ENCODE measurements at regions not wholly inside any gene's neighbourhood (a gene's known extent, or its start where the extent isn't known, plus 50 kb on each side); places are given as distances from the start of the nearest gene placed in this dataset.

GRCh38 chr3:66104535-66104934 is 65.8 kb upstream of the MAGI1 start:
- H3K27ac ChIP-seq, result no peak overlapping the region
- ATAC-seq, result no peak
- H3K27me3 ChIP-seq, result no peaks in the 10 kb centered on the region
- intact Hi-C loops (cut with DNase I), result no loop called here
- H3K4me3 ChIP-seq, result no peak overlapping the region
- TF ChIP-seq POLR2A (IDR thresholded peaks at IDR 0.05) (no peak), CTCF (IDR thresholded peaks at IDR 0.05) (no peak)
- DNase-seq, result no peak
- peaks cover 0 to 17% (median 0%) of the 10 kb centered on the region in 12 donors for H3K4me1 ChIP-seq
- no peaks in the 10 kb centered on the region for H3K36me3 ChIP-seq
- no peaks in the 10 kb centered on the region for H3K9me3 ChIP-seq

GRCh38 chr3:66103729-66104128 is 65.0 kb upstream of the MAGI1 start:
- no peaks in the 10 kb centered on the region for H3K9me3 ChIP-seq
- WGBS, 4 donors, result 96 to 100% (median 98%) methylated on average over 3 of the region's 3 CpGs
- DNase-seq (no peak), ATAC-seq (no peak)
- H3K27ac ChIP-seq, result no peak overlapping the region
- H3K4me1 ChIP-seq, result peaks cover 0 to 17% (median 0%) of the 10 kb centered on the region in 12 donors
- H3K27me3 ChIP-seq, result no peaks in the 10 kb centered on the region
- H3K4me3 ChIP-seq, result no peak overlapping the region
- no peaks in the 10 kb centered on the region for H3K36me3 ChIP-seq
- intact Hi-C loops (cut with DNase I), result no loop called here
- TF ChIP-seq POLR2A (IDR thresholded peaks at IDR 0.05), result no peak
- TF ChIP-seq CTCF (IDR thresholded peaks at IDR 0.05), result no peak

- no peak overlapping the region for H3K27ac ChIP-seq
- no peak for TF ChIP-seq POLR2A (IDR thresholded peaks at IDR 0.05)
- TF ChIP-seq CTCF (IDR thresholded peaks at IDR 0.05), result no peak
- no peak overlapping the region for H3K4me3 ChIP-seq
- WGBS, 4 donors, result 61 to 76% (median 69%) methylated on average over 3 of the region's 3 CpGs
- H3K4me1 ChIP-seq, result peaks cover 0 to 10% (median 0%) of the 10 kb centered on the region in 12 donors
- ATAC-seq (no peak), DNase-seq (no peak)
- H3K9me3 ChIP-seq, result no peaks in the 10 kb centered on the region
- no peaks in the 10 kb centered on the region for H3K27me3 ChIP-seq
- intact Hi-C loops (cut with DNase I), result no loop called here
- H3K36me3 ChIP-seq, result no peaks in the 10 kb centered on the region
These were observed 63.2 kb upstream of the MAGI1 start for GRCh38 chr3:66101901-66102300.

- 62 to 73% (median 69%) methylated on average over 1 of the region's 1 CpG for WGBS, 4 donors
- no peak for TF ChIP-seq CTCF (IDR thresholded peaks at IDR 0.05)
- TF ChIP-seq POLR2A (IDR thresholded peaks at IDR 0.05), result no peak
- ATAC-seq (no peak), DNase-seq (no peak)
- intact Hi-C loops (cut with DNase I), result no loop called here
- peaks cover 0 to 10% (median 0%) of the 10 kb centered on the region in 12 donors for H3K4me1 ChIP-seq
- no peak overlapping the region for H3K4me3 ChIP-seq
- H3K27ac ChIP-seq, result no peak overlapping the region
- H3K27me3 ChIP-seq, result no peaks in the 10 kb centered on the region
- H3K36me3 ChIP-seq, result no peaks in the 10 kb centered on the region
- H3K9me3 ChIP-seq, result peaks cover 0 to 7% (median 0%) of the 10 kb centered on the region in 12 donors
These were observed 60.9 kb upstream of the MAGI1 start for GRCh38 chr3:66099541-66100065.

Measured in heart left ventricle (tissue), 16 donors.